ENCODE measurements at regions not wholly inside any gene's neighbourhood (a gene's known extent, or its start where the extent isn't known, plus 50 kb on each side); places are given as distances from the start of the nearest gene placed in this dataset.

DNA sequence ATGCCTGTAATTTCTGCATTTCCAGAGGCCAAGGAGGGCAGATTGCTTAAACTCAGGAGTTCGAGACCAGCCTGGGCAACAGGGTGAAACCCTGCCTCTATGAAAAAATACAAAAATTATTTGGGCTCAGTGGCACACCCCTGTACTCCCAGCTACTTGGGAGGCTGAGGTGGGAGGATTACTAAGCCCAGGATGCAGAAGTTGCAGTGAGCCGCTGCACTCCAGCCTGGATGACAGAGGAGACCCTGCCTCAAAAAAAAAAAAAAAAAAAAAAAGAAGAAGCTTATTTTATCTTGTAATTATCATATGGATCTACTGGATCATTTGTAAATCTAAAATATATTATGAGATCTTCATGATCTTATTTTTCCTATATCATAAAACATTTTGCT lies 84.1 kb downstream of the PPCDC start:
- TF ChIP-seq CTCF (conservative IDR thresholded peaks at IDR 0.05 in 1 of 2, IDR thresholded peaks at IDR 0.05 in 1 of 2; ENCODE audit: extremely low read depth in 1 of 2, insufficient read depth in 1 of 2, low read depth in 1 of 2, low read length in 2 of 2) = no peak
- TF ChIP-seq EZH2 (IDR thresholded peaks at IDR 0.05; ENCODE audit: borderline replicate concordance, low read length) = no peak
